Endothelial cell (in vitro differentiated cells): ENCODE measurements at regions not wholly inside any gene's neighbourhood (a gene's known extent, or its start where the extent isn't known, plus 50 kb on each side); places are given as distances from the start of the nearest gene placed in this dataset.
"Not testable (repeated sequence)": the region's sequence is repeated elsewhere in the genome, so short reads cannot be mapped to it uniquely, and the experiment has no call there.

ENCODE experiments used
- DNase-seq: peaks from one replicate; pipeline ENCODE4 v3.0.0; 2021; ENCODE audit warnings: low spot score
- H3K27ac Mint-ChIP-seq: one replicate; pipeline ENCODE4 v1.8.0; 2021; ENCODE audit warnings: mixed read lengths, inconsistent platforms; ENCODE audit not compliant: unreplicated experiment
- H3K27me3 Mint-ChIP-seq: one replicate; pipeline ENCODE4 v1.8.0; 2021; ENCODE audit warnings: mild to moderate bottlenecking, moderate library complexity, mixed read lengths, inconsistent platforms; ENCODE audit not compliant: unreplicated experiment
- H3K36me3 Mint-ChIP-seq: one replicate; pipeline ENCODE4 v1.8.0; 2021; ENCODE audit warnings: mild to moderate bottlenecking, low read depth, mixed read lengths, inconsistent platforms; ENCODE audit not compliant: unreplicated experiment
- H3K4me1 Mint-ChIP-seq: one replicate; pipeline ENCODE4 v1.8.0; 2021; ENCODE audit warnings: mild to moderate bottlenecking, mixed read lengths, inconsistent platforms; ENCODE audit not compliant: unreplicated experiment
- H3K4me3 Mint-ChIP-seq: one replicate; pipeline ENCODE4 v1.8.0; 2021; ENCODE audit warnings: mild to moderate bottlenecking, mixed read lengths, inconsistent platforms; ENCODE audit not compliant: unreplicated experiment
- H3K9me3 Mint-ChIP-seq: one replicate; pipeline ENCODE4 v1.8.0; 2021; ENCODE audit warnings: mixed read lengths, inconsistent platforms; ENCODE audit not compliant: unreplicated experiment
- TF ChIP-seq, protein P1 (sequence below): fragments of 200-600 bp; sonication (generic); IDR thresholded peaks from one replicate; pipeline ENCODE4 v1.5.0; 2021; ENCODE audit warnings: antibody characterized with exemption; ENCODE audit not compliant: unreplicated experiment

DNA sequence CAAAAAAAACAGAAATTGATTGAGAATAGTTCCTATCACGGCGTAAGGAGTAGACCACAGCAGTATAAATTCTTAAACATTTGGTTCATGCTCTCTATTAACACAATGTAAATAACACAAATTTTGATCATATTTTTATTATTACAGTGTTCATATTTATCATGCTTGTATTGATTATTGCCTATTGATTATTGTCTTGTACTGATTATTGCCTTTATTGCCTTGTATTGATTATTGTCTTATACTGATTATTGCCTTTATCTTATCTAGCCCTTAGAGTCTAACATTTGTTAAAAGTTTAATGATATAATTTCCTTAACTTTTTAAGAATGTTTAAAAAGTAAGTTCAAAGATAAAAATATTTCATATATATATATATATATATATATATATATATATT, 460.7 kb downstream of the KCNT2 start:
- Mint-ChIP-seq H3K27ac (no peak overlapping the region), H3K4me1 (no peaks in the 10 kb centered on the region)

DNA sequence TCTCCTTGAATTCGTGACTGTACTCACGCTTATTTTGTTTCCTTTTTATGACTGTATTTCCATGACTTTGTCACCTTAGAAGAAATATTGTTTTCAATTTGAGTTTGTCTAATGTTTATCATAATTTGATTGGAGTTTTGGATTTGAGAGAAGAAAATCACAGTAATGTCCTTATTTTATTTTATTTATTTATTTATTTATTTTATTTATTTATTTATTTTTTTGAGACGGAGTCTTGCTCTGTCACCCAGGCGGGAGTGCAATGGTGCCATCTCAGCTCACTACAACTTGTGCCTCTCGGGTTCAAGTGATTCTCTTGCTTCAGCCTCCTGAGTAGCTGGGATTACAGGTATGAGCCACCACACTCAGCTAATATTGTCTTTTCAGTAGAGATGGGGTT, 463.1 kb downstream of the KCNT2 start:
- not testable (repeated sequence) for DNase-seq, H3K27me3 Mint-ChIP-seq, H3K9me3 Mint-ChIP-seq, H3K4me1 Mint-ChIP-seq, H3K27ac Mint-ChIP-seq, H3K36me3 Mint-ChIP-seq, H3K4me3 Mint-ChIP-seq

More for the DNA sequence above, 460.7 kb downstream of the KCNT2 start:
- no peak overlapping the region for H3K4me3 Mint-ChIP-seq
- no peak for DNase-seq
- H3K27me3 Mint-ChIP-seq = no peaks in the 10 kb centered on the region
- no peaks in the 10 kb centered on the region for H3K9me3 Mint-ChIP-seq
- no peaks in the 10 kb centered on the region for H3K36me3 Mint-ChIP-seq
- TF ChIP-seq, protein P1, sequence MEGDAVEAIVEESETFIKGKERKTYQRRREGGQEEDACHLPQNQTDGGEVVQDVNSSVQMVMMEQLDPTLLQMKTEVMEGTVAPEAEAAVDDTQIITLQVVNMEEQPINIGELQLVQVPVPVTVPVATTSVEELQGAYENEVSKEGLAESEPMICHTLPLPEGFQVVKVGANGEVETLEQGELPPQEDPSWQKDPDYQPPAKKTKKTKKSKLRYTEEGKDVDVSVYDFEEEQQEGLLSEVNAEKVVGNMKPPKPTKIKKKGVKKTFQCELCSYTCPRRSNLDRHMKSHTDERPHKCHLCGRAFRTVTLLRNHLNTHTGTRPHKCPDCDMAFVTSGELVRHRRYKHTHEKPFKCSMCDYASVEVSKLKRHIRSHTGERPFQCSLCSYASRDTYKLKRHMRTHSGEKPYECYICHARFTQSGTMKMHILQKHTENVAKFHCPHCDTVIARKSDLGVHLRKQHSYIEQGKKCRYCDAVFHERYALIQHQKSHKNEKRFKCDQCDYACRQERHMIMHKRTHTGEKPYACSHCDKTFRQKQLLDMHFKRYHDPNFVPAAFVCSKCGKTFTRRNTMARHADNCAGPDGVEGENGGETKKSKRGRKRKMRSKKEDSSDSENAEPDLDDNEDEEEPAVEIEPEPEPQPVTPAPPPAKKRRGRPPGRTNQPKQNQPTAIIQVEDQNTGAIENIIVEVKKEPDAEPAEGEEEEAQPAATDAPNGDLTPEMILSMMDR = no peak

DNA sequence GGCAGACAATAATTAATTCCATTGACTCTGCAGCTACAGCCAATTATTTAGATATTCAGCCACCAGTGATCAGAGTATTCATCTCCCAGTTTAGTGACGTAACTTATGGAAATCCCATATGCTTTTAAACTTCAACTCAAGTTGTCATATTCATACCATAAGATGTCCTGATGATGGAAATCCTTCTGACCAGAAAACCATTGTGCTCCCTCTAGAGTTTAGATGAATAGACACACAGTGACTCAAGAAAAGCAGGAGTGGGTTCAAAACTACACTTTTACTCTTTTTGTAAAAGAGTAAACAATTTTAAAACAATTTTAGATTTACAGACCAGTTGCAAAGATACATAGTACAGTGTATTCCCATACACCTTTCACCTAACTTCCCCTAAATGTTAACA, 463.7 kb downstream of the KCNT2 start:
- no peak overlapping the region for H3K4me3 Mint-ChIP-seq
- DNase-seq = no peak
- H3K36me3 Mint-ChIP-seq = no peaks in the 10 kb centered on the region

DNA sequence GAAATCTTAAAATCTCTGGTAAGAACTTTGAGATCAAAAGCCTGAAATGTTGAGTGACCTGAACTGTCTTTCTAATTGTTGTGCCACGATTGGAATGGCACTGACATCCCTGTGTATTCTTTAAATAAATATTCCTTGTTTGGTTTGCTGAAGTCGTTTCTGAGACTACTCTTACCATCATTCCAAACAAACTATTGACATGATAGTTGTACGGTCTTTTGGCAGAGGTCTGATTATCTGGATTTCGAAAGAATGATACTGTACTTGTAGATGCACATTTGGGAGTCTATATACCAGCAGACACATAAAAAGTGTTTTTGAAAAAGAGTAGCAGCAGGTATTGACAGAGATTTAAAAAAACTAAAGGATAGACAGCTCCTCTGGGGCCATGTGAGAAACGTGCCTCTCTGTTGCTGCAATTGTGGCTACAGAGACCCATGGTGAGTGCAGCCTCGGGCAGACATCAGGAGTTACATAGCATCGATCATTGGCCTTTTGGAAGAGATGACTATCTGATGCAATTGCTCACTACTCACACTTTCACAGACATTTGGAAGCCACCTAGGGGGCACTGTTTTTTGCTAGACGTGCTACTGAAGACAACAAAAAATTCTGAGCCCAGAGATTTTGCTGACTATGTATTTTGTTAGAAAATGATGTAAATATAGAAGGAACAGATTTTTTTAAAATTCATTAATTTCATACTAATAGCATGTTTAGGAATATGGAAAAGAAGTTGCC, 464.5 kb downstream of the KCNT2 start:
- Mint-ChIP-seq H3K27me3 (no peaks in the 10 kb centered on the region), H3K27ac (no peak overlapping the region), H3K36me3 (no peaks in the 10 kb centered on the region), H3K9me3 (no peaks in the 10 kb centered on the region), H3K4me1 (no peaks in the 10 kb centered on the region), H3K4me3 (no peak overlapping the region)
- TF ChIP-seq, protein P1 = no peak
- no peak for DNase-seq

More for the DNA sequence above, 463.7 kb downstream of the KCNT2 start:
- Mint-ChIP-seq H3K27ac (no peak overlapping the region), H3K27me3 (no peaks in the 10 kb centered on the region), H3K9me3 (no peaks in the 10 kb centered on the region), H3K4me1 (no peaks in the 10 kb centered on the region)
- TF ChIP-seq, protein P1 = no peak

DNA sequence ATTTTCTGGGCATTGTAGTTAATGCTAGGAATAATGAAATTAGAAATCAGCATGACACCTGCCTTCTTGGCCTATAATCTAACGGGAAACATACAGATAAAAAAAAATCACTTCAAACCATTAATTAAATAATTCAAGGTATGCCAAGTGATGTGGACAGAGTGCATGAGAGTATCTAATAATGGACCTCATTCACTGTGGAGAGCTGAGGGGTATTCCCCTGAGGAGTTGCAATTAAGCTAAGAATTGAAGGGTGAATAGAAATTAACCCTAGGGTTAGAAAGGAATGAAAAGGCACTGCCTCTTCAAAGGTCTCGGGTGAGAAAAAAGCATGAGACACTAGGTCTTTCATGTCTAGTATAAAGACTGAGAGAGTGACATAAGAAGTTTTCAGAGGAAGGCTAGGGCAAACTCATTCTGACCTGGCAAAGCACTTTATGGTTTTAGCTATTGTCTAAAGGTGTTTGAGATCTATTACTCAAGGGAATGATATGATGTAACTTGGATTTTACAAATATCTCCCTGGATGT, 466.1 kb downstream of the KCNT2 start:
- TF ChIP-seq, protein P1 = no peak
- H3K27me3 Mint-ChIP-seq = no peaks in the 10 kb centered on the region
- H3K9me3 Mint-ChIP-seq = no peaks in the 10 kb centered on the region
- H3K27ac Mint-ChIP-seq = no peak overlapping the region
- no peak for DNase-seq
- H3K36me3 Mint-ChIP-seq = no peaks in the 10 kb centered on the region
- H3K4me1 Mint-ChIP-seq = no peaks in the 10 kb centered on the region
- no peak overlapping the region for H3K4me3 Mint-ChIP-seq
